ENCODE measurements at regions not wholly inside any gene's neighbourhood (a gene's known extent, or its start where the extent isn't known, plus 50 kb on each side); places are given as distances from the start of the nearest gene placed in this dataset.

GRCh38 chr14:85125291-85125670, 404.7 kb upstream of the FLRT2 start:
- POLR2A ChIA-PET, result no interaction called here

More at GRCh38 chr14:85125291-85125670, 404.7 kb upstream of the FLRT2 start:
- no peaks in the 10 kb centered on the region for H3K9me3 ChIP-seq (ENCODE audit: control insufficient read depth, insufficient read depth, low read depth, low read length)
- no peak for TF ChIP-seq ZNF350 (tag by site-specific recombination; IDR thresholded peaks at IDR 0.05)
- no peak for TF ChIP-seq HOXD13 (CRISPR knock-in tag; IDR thresholded peaks at IDR 0.05; ENCODE audit: borderline replicate concordance)
- TF ChIP-seq ZNF223 (tag by site-specific recombination; IDR thresholded peaks at IDR 0.05), result no peak
- no peak for TF ChIP-seq ZNF623 (tag by site-specific recombination; IDR thresholded peaks at IDR 0.05)
- no peak for TF ChIP-seq PRDM2 (tag by site-specific recombination; IDR thresholded peaks at IDR 0.05; ENCODE audit: borderline replicate concordance)
- TF ChIP-seq ZNF10 (tag by site-specific recombination; IDR thresholded peaks at IDR 0.05), result no peak
- no peak for TF ChIP-seq ZNF530 (tag by site-specific recombination; IDR thresholded peaks at IDR 0.05; ENCODE audit: low read depth)
- no peak for TF ChIP-seq ZNF561 (tag by site-specific recombination; IDR thresholded peaks at IDR 0.05; ENCODE audit: borderline replicate concordance)
- TF ChIP-seq ZNF174 (tag by site-specific recombination; IDR thresholded peaks at IDR 0.05), result no peak
- no peak for TF ChIP-seq HOXA7 (CRISPR knock-in tag; IDR thresholded peaks at IDR 0.05; ENCODE audit: borderline replicate concordance)
- no peak for TF ChIP-seq GLIS1 (tag by site-specific recombination; IDR thresholded peaks at IDR 0.05)
- TF ChIP-seq ZBTB10 (tag by site-specific recombination; IDR thresholded peaks at IDR 0.05), result no peak
- TF ChIP-seq ZSCAN16 (tag by site-specific recombination; IDR thresholded peaks at IDR 0.05), result no peak
- no peak for TF ChIP-seq ZXDB (tag by site-specific recombination; IDR thresholded peaks at IDR 0.05)
- TF ChIP-seq ZNF555 (tag by site-specific recombination; conservative IDR thresholded peaks at IDR 0.05), result no peak
- TF ChIP-seq GLI2 (tag by site-specific recombination; IDR thresholded peaks at IDR 0.05; ENCODE audit: borderline replicate concordance, low read depth), result no peak
- TF ChIP-seq ATF2 (tag by site-specific recombination; IDR thresholded peaks at IDR 0.05; ENCODE audit: low read depth), result no peak
- no peak for TF ChIP-seq ZNF416 (tag by site-specific recombination; IDR thresholded peaks at IDR 0.05)
- no peak for TF ChIP-seq ZIC2 (tag by site-specific recombination; IDR thresholded peaks at IDR 0.05)
- no peak for TF ChIP-seq ELK4 (IDR thresholded peaks at IDR 0.05; ENCODE audit: borderline replicate concordance, low read depth, low read length)
- H3K4me3 ChIP-seq (ENCODE audit: low read depth, low read length), result no peak overlapping the region
- CTCF ChIA-PET, result interaction anchor here (0.7 kb wide), 2 partner anchors 169 to 187 kb away, joined by 3 to 4 read pairs; no protein-coding TSS in a partner anchor
- H3K4me1 ChIP-seq (ENCODE audit: control insufficient read depth, insufficient read depth, low read length), result peaks cover 7% of the 10 kb centered on the region
- no peak overlapping the region for H3K27ac ChIP-seq (ENCODE audit: extremely low read depth, low read depth, low read length)
- no peaks in the 10 kb centered on the region for H3K36me3 ChIP-seq (ENCODE audit: control insufficient read depth in 2 of 2, insufficient read depth in 1 of 2, low read length in 2 of 2)
